CD14-positive monocyte (primary cell): ENCODE measurements at regions not wholly inside any gene's neighbourhood (a gene's known extent, or its start where the extent isn't known, plus 50 kb on each side); places are given as distances from the start of the nearest gene placed in this dataset.

Experiments
- DNase-seq, 3 donors: peaks; one replicate each; pipeline ENCODE4 v3.0.0-alpha.2; 2011 to 2022
- H2AFZ ChIP-seq: 2 replicates; pipeline ENCODE4 v1.6.0; 2012; ENCODE audit warnings: mild to moderate bottlenecking, low read depth, low read length, inconsistent platforms; ENCODE audit not compliant: insufficient read depth, poor library complexity, severe bottlenecking
- H3K27ac ChIP-seq, 2 donors: 1 replicate in 1 of 2; 2 replicates in 1 of 2; pipeline ENCODE4 v1.5.1; 2012 to 2013; ENCODE audit warnings: low read length in 2 of 2, control low read depth in 1 of 2, inconsistent platforms in 1 of 2, low read depth in 1 of 2, mild to moderate bottlenecking in 1 of 2
- H3K27me3 ChIP-seq, 2 donors: one replicate each; pipeline versions ENCODE4 v1.6.0 to v1.6.1; 2011 to 2013; ENCODE audit warnings: low read length in 2 of 2; ENCODE audit not compliant: control insufficient read depth in 2 of 2, insufficient read depth in 2 of 2
- H3K36me3 ChIP-seq, 2 donors: replicated peaks in 1 of 2; 1 replicate in 1 of 2; 2 replicates in 1 of 2; pipeline versions ENCODE4 v1.5.1 to v1.6.1; 2012 to 2013; ENCODE audit warnings: low read length in 2 of 2, control low read depth in 1 of 2, inconsistent platforms in 1 of 2, mild to moderate bottlenecking in 1 of 2; ENCODE audit not compliant: insufficient read depth in 2 of 2, control insufficient read depth in 1 of 2
- H3K4me1 ChIP-seq, 2 donors: 1 replicate in 1 of 2; 2 replicates in 1 of 2; pipeline versions ENCODE4 v1.5.1 to v1.6.1; 2012 to 2013; ENCODE audit warnings: low read length in 2 of 2, control low read depth in 1 of 2, inconsistent platforms in 1 of 2, mild to moderate bottlenecking in 1 of 2, moderate library complexity in 1 of 2; ENCODE audit not compliant: insufficient read depth in 2 of 2, control insufficient read depth in 1 of 2
- H3K4me2 ChIP-seq: replicated peaks from 2 replicates; pipeline ENCODE3; 2012; ENCODE audit warnings: low read length, moderate library complexity, mild to moderate bottlenecking; ENCODE audit not compliant: poor library complexity, severe bottlenecking; ENCODE audit errors: extremely low read depth
- H3K4me3 ChIP-seq, 3 experiments: fragments of 200-600 bp in 1 of 3; sonication (generic) in 1 of 3; replicated peaks in 1 of 3; 1 replicate in 2 of 3; 2 replicates in 1 of 3; pipeline ENCODE4 v1.5.1; 2011 to 2013; ENCODE audit warnings: low read length in 3 of 3, mild to moderate bottlenecking in 3 of 3, control low read depth in 2 of 3, low read depth in 2 of 3, inconsistent platforms in 1 of 3, moderate library complexity in 1 of 3
- H3K79me2 ChIP-seq: 2 replicates; pipeline ENCODE4 v1.6.0; 2012; ENCODE audit warnings: mild to moderate bottlenecking, control low read depth, inconsistent platforms, low read length, moderate library complexity; ENCODE audit not compliant: insufficient read depth
- H3K9ac ChIP-seq: 2 replicates; pipeline ENCODE4 v1.6.0; 2017; ENCODE audit warnings: low read length, mild to moderate bottlenecking; ENCODE audit not compliant: insufficient read depth, poor library complexity, severe bottlenecking
- H3K9me3 ChIP-seq, 2 donors: replicated peaks in 1 of 2; 1 replicate in 1 of 2; 2 replicates in 1 of 2; pipeline versions ENCODE4 v1.5.1 to v1.6.1; 2012 to 2013; ENCODE audit warnings: low read length in 2 of 2, control low read depth in 1 of 2; ENCODE audit not compliant: control insufficient read depth in 1 of 2, insufficient read depth in 1 of 2
- H4K20me1 ChIP-seq: 2 replicates; pipeline ENCODE4 v1.6.0; 2012; ENCODE audit warnings: mild to moderate bottlenecking, low read length, control low read depth, moderate library complexity; ENCODE audit not compliant: insufficient read depth
- H3K27ac Mint-ChIP-seq, 7 donors: one replicate each; pipeline ENCODE4 v1.8.0; 2020; ENCODE audit warnings: mild to moderate bottlenecking in 7 of 7, mixed read lengths in 7 of 7, moderate library complexity in 6 of 7, inconsistent platforms in 2 of 7
- H3K27me3 Mint-ChIP-seq, 3 donors: one replicate each; pipeline ENCODE4 v1.8.0; 2021 to 2022; ENCODE audit warnings: low read depth in 3 of 3, mild to moderate bottlenecking in 3 of 3, mixed read lengths in 3 of 3, moderate library complexity in 3 of 3, inconsistent platforms in 1 of 3
- H3K36me3 Mint-ChIP-seq, 2 donors: one replicate each; pipeline ENCODE4 v1.8.0; 2020; ENCODE audit warnings: mixed read lengths in 2 of 2, inconsistent platforms in 1 of 2, mild to moderate bottlenecking in 1 of 2
- H3K4me1 Mint-ChIP-seq: one replicate; pipeline ENCODE4 v1.8.0; 2020; ENCODE audit warnings: mild to moderate bottlenecking, mixed read lengths
- H3K4me3 Mint-ChIP-seq, 2 donors: one replicate each; pipeline ENCODE4 v1.8.0; 2020; ENCODE audit warnings: mild to moderate bottlenecking in 2 of 2, mixed read lengths in 2 of 2, moderate library complexity in 1 of 2
- H3K9me3 Mint-ChIP-seq, 7 donors: one replicate each; pipeline ENCODE4 v1.8.0; 2020 to 2022; ENCODE audit warnings: mixed read lengths in 7 of 7, mild to moderate bottlenecking in 6 of 7, moderate library complexity in 6 of 7, inconsistent platforms in 2 of 7
- WGBS: methylation state at CpG from one replicate; pipeline ENCODE4 v1.1.5; 2013; ENCODE audit warnings: missing lambda C conversion rate; ENCODE audit not compliant: insufficient coverage; 5-methylcytosine and 5-hydroxymethylcytosine counted together
- intact Hi-C, 2 donors: fragments of 100-400 bp; cut with micrococcal nuclease; formaldehyde crosslinking; loops; one replicate each; pipeline versions ENCODE4 v1.15.0 to v1.15.1; 2023
- TF ChIP-seq, protein P1 (sequence below): fragments of 200-600 bp; IDR thresholded peaks from one replicate; pipeline ENCODE4 v1.8.0; 2022; ENCODE audit warnings: antibody characterized with exemption, mild to moderate bottlenecking

DNA sequence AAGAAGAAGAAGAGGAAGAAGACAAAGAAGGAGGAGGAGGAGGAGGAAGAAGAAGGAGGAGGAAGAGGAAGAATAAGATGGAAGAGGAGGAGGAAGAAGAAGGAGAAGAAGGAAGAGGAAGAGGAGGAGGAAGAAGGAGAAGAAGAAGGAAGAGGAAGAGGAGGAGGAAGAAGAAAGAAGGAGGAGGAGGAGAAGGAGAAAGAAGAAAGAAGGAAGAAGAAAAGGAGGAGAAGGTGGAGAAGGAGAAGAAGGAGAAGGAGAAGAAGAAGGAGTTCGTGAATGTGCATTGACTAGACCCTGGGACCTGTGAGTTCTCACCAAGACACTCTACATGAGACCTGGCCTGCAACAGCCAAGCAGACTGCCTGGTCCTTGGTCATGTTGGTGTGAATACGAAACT is 131.7 kb upstream of the ERRFI1 start:
- no peak overlapping the region for H3K27ac ChIP-seq
- H4K20me1 ChIP-seq, result no peaks in the 10 kb centered on the region
- Mint-ChIP-seq H3K36me3 (no peaks in the 10 kb centered on the region), H3K9me3 (peaks cover 0 to 17% (median 7%) of the 10 kb centered on the region in 7 donors), H3K27ac (peak overlapping the region in 2 of 7 donors; percentile 31 to 68), H3K4me1 (peaks cover 14% of the 10 kb centered on the region), H3K27me3 (peaks cover 3 to 28% (median 26%) of the 10 kb centered on the region in 3 donors), H3K4me3 (no peak overlapping the region)
- H3K27me3 ChIP-seq, result peaks cover 0 to 9% of the 10 kb centered on the region in 2 donors
- no peaks in the 10 kb centered on the region for H3K9me3 ChIP-seq
- no peaks in the 10 kb centered on the region for H3K36me3 ChIP-seq
- no peak overlapping the region for H3K4me3 ChIP-seq
- intact Hi-C loops, result no loop called here
- no peak overlapping the region for H2AFZ ChIP-seq
- WGBS, result 92% methylated on average over 2 of the region's 2 CpGs
- TF ChIP-seq, protein P1, sequence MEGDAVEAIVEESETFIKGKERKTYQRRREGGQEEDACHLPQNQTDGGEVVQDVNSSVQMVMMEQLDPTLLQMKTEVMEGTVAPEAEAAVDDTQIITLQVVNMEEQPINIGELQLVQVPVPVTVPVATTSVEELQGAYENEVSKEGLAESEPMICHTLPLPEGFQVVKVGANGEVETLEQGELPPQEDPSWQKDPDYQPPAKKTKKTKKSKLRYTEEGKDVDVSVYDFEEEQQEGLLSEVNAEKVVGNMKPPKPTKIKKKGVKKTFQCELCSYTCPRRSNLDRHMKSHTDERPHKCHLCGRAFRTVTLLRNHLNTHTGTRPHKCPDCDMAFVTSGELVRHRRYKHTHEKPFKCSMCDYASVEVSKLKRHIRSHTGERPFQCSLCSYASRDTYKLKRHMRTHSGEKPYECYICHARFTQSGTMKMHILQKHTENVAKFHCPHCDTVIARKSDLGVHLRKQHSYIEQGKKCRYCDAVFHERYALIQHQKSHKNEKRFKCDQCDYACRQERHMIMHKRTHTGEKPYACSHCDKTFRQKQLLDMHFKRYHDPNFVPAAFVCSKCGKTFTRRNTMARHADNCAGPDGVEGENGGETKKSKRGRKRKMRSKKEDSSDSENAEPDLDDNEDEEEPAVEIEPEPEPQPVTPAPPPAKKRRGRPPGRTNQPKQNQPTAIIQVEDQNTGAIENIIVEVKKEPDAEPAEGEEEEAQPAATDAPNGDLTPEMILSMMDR, result no peak
- H3K79me2 ChIP-seq, result no peaks in the 10 kb centered on the region
- no peak overlapping the region for H3K9ac ChIP-seq
- H3K4me2 ChIP-seq, result no peak overlapping the region
- DNase-seq, result no peak
- peaks cover 7 to 8% of the 10 kb centered on the region in 2 donors for H3K4me1 ChIP-seq

DNA sequence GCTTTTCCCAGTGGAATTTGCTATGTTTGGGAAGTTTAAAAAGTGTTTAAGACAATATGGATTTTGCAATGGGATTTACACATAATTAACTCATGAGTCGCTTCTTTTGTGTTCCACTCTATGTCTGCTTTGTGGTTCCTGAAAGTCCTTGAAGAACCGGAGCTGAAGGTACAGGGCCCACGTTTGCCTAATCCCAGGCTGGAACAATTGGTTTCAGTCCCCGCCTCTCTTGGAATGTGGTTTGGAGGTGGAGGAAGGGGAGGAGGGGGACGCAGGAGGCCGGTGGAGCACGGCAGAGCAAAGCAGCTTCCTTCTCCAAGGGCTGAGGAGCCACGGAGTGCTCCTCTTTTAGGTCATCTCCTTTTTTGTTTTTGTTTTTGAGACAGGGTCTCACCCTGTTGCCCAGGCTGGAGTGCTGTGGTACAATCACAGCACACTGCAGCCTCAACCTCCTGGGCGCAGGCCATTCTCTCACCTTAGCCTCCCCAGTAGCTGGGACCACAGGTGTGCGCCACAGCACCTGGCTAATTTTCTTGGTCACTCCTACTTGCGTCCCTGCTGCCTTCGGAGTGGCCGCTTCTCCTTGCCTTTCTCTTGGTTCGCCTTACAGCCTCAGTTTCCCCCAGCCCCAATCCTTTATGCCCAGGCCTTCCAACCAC is 129.5 kb upstream of the ERRFI1 start:
- 44% methylated on average over 9 of the region's 14 CpGs for WGBS
- Mint-ChIP-seq H3K27me3 (peaks cover 1 to 35% (median 27%) of the 10 kb centered on the region in 3 donors), H3K4me3 (peak overlapping the region in 1 of 2 donors; percentile 81), H3K27ac (peak overlapping the region in 1 of 7 donors; percentile 79), H3K36me3 (no peaks in the 10 kb centered on the region), H3K9me3 (peaks cover 0 to 17% (median 7%) of the 10 kb centered on the region in 7 donors), H3K4me1 (peaks cover 14% of the 10 kb centered on the region)
- Histone ChIP-seq H3K79me2 (no peaks in the 10 kb centered on the region), H3K4me1 (peaks cover 7 to 8% of the 10 kb centered on the region in 2 donors), H4K20me1 (no peaks in the 10 kb centered on the region), H3K36me3 (no peaks in the 10 kb centered on the region), H3K27ac (no peak overlapping the region), H2AFZ (no peak overlapping the region), H3K4me3 (no peak overlapping the region), H3K27me3 (peaks cover 0 to 9% of the 10 kb centered on the region in 2 donors), H3K4me2 (peak overlapping the region; percentile 17), H3K9me3 (no peaks in the 10 kb centered on the region), H3K9ac (no peak overlapping the region)
- DNase-seq, result no peak
- intact Hi-C loops, result no loop called here
- TF ChIP-seq, protein P1, result no peak
